GM18870 (cell line): ENCODE measurements at regions not wholly inside any gene's neighbourhood (a gene's known extent, or its start where the extent isn't known, plus 50 kb on each side); places are given as distances from the start of the nearest gene placed in this dataset.
"Not testable (repeated sequence)": the region's sequence is repeated elsewhere in the genome, so short reads cannot be mapped to it uniquely, and the experiment has no call there.

Experiments used
- ATAC-seq: cut with Tn5 transposase; IDR thresholded peaks from one replicate; pipeline ENCODE4 v1.9.1; 2021; ENCODE audit warnings: moderate library complexity; ENCODE audit not compliant: unreplicated experiment

- ATAC-seq: not testable (repeated sequence)
Observed at GRCh38 chr6:67922588-67922987, 712.5 kb upstream of the ADGRB3 start.

- not testable (repeated sequence) for ATAC-seq
Observed at GRCh38 chr6:67920040-67920439, 715.0 kb upstream of the ADGRB3 start.

- ATAC-seq: no peak
Observed at GRCh38 chr6:67916399-67916798, 718.7 kb upstream of the ADGRB3 start.

GRCh38 chr6:67914419-67914818, 720.7 kb upstream of the ADGRB3 start:
- no peak for ATAC-seq

GRCh38 chr6:67909354-67909753, 725.7 kb upstream of the ADGRB3 start:
- no peak for ATAC-seq

- no peak for ATAC-seq
Observed at GRCh38 chr6:67908379-67908778, 726.7 kb upstream of the ADGRB3 start.

- not testable (repeated sequence) for ATAC-seq
Observed at GRCh38 chr6:67904735-67905134, 730.3 kb upstream of the ADGRB3 start.

GRCh38 chr6:67898875-67899274, 736.2 kb upstream of the ADGRB3 start:
- no peak for ATAC-seq

- ATAC-seq: no peak
Observed at GRCh38 chr6:67897998-67898607, 737.0 kb upstream of the ADGRB3 start.

- ATAC-seq: no peak
Observed at GRCh38 chr6:67896476-67896875, 738.6 kb upstream of the ADGRB3 start.

GRCh38 chr6:67889682-67889995, 745.4 kb upstream of the ADGRB3 start:
- ATAC-seq: no peak

- ATAC-seq: no peak
Observed at GRCh38 chr6:67888886-67889681, 746.0 kb upstream of the ADGRB3 start.

- ATAC-seq: no peak
Observed at GRCh38 chr6:67888546-67888885, 746.6 kb upstream of the ADGRB3 start.

GRCh38 chr6:67887747-67888545, 747.1 kb upstream of the ADGRB3 start:
- ATAC-seq: no peak

GRCh38 chr6:67887419-67887746, 747.7 kb upstream of the ADGRB3 start:
- no peak for ATAC-seq

- ATAC-seq: no peak
Observed at GRCh38 chr6:67886840-67887292, 748.2 kb upstream of the ADGRB3 start.

GRCh38 chr6:67886036-67886707, 748.9 kb upstream of the ADGRB3 start:
- ATAC-seq: no peak

GRCh38 chr6:67885081-67886033, 749.7 kb upstream of the ADGRB3 start:
- no peak for ATAC-seq

- ATAC-seq: no peak
Observed at GRCh38 chr6:67884442-67884841, 750.6 kb upstream of the ADGRB3 start.
